GM18519 (cell line): ENCODE measurements at regions not wholly inside any gene's neighbourhood (a gene's known extent, or its start where the extent isn't known, plus 50 kb on each side); places are given as distances from the start of the nearest gene placed in this dataset.

Experiments
- ATAC-seq: cut with Tn5 transposase; IDR thresholded peaks from one replicate; pipeline ENCODE4 v1.9.1; 2021; ENCODE audit warnings: mild to moderate bottlenecking, moderate library complexity; ENCODE audit not compliant: unreplicated experiment, low FRiP score

DNA sequence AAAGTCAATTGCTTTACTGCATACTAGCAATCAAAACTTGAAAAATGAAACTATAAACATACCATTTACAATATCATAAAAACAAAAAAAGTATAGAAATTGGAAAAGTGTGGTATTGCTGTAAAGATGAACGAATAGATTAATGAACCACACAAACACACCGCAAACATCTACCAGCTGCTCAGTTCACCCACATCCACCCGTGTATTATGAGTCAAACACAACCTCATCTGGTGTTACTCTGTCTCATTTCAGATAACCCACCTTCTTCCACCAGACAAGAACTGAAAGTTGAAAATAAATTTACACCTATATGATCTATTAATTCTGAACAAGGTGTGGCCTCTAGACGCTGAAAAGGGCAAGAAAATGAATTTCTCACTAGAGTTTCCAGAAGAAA, 53.3 kb downstream of the BLID start:
- ATAC-seq = no peak

DNA sequence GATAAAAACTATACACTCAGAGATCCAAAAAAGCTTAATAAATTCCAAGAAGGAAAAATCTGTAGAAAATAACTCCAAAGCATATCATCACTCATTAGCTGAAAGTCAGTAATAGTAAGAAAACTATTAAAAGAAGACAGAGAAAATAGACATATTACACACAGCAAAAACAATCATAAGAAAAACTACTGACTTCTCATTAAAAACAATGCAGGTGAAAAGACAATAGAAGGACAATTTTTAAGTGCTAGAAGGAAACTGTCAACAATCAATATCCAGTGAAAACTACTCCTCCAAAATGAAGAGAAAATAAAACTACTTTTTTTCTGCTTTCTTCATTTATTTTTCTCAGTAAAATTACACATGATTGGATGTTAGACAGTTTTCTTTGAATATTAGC, 56.5 kb downstream of the BLID start:
- no peak for ATAC-seq

DNA sequence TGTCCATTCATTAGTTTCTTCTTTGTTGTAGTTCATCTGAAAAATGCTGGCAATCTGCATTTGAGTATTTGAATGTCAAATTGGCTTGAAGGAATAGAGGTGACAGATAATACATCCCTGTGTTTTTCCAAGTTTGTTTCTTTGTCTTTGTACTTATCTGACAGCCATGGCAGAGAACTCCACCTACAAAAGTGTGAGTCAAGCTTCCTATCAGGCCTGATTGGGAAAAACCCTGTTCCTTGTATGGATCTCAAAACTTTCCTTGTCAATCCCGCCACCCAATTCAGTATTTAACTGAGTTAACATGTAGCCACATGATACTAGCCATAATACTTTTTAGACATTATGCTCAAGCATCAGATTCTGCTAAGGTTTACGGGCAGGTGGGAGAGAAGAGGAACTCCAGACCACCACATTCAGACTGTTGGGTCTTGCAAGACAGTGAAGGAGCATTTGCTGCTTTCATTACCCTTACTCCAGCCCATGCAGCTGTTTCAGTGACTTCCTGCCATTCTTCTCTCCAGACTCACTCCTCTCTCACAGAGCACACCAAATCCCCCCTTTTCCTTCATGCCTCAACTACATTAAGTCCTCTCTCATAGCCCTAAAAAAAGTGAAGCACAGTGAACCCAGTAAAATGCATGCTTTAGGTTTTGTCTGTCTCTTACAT, 65.9 kb downstream of the BLID start:
- ATAC-seq = no peak

DNA sequence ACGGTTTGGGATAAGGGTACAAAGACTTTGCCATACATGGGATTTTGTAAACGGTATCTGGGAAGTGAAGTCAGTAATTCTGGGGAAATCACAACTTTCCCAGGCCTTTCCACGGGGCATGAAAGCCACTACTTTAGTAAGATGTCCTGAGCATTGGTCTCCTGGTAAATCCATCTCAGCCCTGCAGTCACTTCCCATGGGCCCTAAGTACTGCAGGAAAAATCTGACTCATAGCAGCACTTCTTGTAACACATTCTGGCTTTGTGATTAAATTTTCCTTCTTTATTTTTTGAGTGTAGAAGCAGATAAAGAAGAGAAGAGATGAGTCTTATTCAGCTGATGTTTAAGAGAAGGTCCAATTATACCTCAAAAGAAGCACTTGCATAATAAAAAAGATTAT, 67.6 kb downstream of the BLID start:
- ATAC-seq = no peak

DNA sequence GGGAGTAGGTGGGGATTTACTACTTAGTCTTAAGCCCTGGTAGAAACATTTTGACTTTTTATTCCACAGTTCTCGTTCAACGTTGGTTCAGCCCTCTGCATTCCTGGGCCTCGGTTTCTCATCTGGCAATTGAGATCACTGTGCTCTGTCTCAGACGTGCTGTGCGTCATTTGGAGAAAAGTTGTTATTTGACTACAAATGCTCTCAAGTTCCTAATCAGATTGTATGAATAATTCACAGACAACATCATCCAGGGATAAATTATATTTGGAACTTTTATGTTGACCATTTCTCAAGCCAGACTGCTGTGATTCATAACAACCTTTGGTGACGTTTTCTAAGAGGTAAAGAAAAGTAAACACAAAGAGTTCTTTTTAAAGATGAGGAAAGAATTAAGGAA, 69.2 kb downstream of the BLID start:
- ATAC-seq = no peak

DNA sequence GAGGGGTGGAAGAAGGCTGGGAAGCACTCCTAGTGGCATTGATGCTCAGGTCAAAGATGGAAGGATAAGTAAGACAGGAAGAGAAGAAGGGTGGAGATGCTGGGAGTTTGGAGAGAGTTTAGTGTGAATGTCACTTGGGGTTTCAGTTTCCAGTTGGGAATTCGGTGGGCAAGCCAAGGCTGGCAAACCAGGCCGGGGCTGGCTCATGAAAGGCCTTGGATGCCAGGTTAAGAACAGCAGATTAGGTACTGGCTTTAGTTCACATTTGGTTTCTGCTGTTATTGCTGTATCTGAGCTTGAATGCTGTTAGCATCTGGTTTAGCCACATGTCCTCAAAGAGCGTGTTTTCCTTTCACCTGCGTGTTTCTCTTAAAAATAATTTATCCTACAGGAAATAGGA, 69.6 kb downstream of the BLID start:
- no peak for ATAC-seq

DNA sequence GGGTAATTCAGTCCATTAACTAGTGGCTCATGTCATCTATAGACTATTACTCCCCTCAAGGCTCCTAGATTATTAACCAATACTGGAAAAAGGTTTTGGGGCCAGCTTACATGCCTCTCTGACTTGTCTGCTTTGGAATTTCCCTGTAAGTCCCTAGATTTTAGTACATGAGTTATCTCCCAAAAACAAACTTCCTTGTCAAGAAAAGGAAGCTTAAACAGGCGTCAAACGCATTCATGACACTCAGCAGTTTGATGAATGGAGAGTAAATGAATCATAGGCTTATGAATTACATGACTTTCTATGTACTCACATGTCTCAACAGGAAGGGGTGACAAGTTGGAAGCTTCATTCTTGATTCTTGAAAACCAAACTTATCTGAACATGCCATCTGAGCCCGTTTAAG, 70.8 kb downstream of the BLID start:
- no peak for ATAC-seq

DNA sequence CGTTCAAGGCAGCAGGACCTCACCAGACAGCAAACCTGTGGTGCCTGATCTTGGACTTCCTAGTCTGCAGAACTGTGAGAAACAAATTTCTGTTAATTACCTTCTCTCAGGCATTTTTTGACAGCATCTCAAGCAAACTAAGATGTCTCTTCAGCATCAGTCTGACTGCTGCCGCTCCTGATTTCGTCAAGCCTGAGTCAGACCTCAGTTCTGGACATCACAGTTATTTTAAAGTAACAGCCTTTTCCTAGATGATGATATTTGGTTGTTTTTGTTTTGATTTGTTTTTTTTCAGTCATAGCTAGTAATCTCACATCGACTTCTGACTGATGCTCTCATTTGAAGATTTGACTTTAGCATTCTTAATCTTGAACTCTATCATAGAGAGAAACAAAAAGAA, 71.9 kb downstream of the BLID start:
- ATAC-seq = no peak

DNA sequence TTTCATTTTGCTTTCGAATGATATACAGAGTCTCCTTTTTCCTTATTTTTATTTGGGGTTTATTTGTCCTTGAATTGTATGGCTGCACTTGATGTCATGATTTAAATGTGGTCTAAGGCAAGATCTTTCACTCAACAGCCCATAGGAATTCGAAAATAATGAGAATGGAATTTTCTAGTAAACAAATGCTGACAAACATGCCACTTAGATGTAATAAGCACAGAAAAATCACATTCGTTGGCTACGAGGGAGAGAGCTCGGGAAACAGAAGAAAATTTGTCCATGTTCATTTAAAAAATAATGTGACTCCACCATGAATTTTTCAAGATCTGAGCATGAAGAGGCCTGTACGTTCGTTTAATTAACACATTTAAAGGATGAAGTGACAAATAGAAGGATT, 73.0 kb downstream of the BLID start:
- ATAC-seq = no peak

DNA sequence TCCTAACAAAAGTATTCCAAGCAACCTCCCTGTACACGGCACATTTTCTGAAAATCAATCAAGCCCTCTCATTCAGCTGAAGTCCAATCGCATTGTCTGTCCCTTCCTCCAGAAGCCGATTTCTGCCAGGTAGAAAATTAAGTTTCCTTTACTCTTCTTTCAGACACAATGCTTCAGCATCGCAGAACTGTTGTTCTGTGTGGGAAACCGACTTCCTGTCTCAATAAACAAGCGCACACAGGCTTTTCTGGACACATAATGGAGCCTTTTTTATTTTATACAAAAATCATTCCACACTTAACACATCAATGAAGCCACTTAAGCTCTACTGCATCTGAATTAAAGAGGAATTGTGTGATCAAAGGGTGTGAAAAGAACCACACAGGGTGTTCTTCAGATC, 75.6 kb downstream of the BLID start:
- no peak for ATAC-seq

DNA sequence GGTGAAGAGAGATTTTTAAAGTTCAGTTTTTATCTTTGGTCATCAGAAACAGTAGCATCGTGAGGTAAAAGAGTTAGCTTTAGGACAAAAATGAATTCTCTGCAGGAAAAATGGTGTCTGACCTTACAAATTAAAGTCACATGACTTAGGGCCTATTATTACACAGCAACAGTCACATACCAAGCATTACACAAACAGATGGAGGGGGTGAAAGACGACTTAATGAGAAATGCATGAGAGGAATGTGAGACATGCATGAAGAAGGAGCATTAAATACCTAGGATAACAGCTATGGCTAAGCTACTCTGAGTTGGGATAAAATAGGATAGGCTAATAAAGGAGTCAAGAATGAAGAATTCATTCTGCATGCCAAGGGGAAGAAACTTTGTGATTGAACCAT, 77.5 kb downstream of the BLID start:
- no peak for ATAC-seq

DNA sequence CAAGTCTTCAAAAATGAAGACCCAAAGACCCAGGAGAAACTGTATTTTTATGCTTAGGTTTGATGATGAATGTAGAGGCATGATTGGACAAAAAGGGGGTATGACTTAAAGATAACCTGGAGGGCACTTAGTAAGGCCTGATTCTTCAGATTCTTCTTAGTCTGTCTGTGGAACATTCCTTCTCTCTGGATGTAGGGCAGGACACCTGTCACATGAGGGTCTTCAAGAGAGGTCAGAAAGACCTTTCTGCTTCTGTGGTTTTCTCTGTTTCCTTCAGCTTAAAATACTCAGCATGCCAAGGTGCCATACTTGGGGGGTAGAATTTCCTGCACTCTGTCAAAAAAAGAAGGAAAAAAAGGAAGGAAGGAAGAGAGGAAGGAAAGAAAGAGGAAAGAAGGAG, 78.1 kb downstream of the BLID start:
- no peak for ATAC-seq

DNA sequence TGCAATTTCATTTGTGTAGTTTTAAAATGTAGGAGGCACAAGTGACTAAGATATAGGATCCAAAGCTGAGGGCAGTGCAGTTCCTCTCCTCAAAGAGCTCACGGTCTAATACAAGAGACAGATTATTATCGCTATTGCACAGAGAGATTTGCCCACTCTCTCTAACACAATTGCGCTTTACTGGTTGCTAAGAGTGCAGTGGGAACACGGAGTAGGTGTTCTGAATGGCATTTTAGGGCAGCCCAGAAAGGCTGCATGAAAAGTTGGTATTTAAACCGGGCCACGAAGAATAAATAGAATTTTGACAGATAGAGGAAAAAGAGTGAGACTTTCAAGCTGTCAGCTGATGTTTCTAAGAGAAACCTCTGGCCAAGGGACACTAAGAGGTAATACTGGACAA, 79.5 kb downstream of the BLID start:
- ATAC-seq = no peak

DNA sequence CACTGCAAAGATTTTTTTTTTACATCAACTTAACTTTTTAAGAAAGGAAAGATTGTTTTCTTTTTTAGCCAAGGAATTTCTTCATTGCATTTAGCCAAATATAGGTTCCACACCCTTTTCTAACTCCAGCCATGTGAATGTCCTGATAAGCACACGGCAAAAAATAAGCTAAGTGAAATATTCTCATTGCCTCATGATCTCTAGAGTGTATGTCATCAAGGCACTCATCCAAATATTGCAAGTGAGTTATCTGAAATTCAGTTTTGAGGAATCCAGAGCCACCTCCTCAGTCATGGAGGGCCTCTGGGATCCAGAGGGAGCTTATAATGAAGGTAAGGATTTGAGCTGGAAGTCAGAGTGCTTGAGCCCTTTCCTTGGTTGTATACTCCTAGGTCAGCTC, 80.0 kb downstream of the BLID start:
- no peak for ATAC-seq

DNA sequence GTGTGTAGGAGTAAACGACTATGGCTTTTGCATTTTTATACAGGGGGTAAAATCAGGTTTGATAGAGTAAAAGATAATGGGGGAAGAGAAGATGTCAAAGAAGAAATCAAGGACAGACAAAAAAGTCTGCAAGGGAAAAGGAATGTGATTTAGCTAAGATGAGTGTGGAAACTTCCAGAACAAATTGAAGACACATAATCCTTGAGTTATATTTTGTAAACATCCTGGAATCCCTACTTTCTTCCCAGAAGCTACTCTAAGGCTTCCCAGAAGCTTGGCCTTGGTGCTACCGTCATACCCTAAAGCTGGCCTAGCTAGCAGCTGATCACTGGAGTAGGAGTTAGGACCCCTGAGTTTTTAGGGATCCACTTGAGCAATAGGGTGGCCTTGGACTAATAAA, 82.4 kb downstream of the BLID start:
- no peak for ATAC-seq

DNA sequence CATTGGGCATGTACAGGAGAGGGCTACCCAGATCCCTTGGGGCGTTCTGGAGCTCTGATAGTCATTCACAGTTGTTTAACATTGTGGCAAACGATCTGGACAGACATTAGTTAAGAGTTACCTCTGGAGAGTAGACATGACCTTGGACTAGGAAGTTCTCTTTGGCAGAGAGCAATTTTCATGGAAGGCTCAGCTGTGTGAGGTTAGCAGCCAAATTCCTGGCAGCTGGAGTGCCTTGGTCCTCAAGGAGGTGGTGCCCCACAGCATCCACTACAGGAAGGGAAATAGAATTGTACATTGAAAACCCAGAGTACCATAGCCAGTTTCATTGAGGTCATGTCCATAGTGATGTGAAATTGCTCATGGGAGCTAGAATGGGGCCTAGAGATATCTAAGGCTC, 82.8 kb downstream of the BLID start:
- no peak for ATAC-seq

DNA sequence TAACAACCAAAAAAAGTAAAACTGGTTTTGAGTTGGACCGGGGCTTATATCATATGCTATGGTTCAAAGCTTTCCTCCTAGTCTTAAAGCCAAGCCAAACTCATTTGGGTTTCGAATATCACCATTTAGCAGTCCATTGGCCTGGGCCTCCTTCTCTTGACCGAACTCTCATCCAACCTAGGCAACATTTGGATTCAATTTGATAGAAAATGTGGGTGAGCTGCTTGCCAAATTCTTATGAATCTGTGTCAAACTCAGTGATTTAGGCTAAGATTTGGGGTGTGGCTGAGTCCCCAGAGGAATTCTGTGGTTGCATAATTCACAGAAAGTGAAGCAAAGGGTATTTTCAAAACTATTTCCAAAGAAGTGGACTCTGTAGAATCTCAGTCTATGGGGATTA, 83.7 kb downstream of the BLID start:
- ATAC-seq = no peak

DNA sequence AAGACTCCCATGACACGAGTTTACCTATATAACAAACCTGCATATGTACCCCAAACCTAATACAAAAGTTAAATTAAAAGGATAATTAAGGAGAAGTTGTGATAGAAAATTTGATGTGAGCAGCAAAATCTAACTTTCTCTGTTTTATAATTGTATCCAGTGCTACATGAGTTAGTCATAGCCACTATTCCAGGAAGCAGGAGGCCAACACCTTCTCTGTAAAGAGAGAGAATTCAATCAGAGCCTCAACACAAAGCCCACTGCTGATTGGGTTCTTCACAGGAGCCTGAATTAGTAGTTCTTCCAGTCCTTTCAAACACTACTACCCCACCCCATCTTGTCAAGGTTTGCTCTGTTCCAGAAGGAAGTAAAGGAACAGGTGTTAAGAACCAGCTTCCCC, 84.2 kb downstream of the BLID start:
- ATAC-seq = no peak

DNA sequence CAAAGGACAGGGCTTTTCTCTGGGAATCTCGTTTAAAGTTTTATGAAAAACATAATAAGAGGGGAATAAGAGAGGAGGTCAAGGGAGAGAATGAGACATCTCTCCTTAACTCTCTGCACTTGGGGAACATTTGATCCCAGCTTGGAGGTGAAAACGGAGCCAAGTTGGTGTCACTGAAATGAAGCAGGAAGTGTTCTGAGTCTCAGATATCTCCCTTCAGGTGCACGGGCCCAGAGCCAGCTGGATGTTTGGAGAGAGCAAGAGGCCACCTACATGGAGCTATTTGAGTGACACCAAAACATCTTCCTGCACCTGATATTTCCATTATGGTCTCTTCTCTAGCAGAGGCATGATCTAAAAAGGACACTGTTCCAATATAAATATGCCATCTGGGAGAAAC, 85.7 kb downstream of the BLID start:
- no peak for ATAC-seq

DNA sequence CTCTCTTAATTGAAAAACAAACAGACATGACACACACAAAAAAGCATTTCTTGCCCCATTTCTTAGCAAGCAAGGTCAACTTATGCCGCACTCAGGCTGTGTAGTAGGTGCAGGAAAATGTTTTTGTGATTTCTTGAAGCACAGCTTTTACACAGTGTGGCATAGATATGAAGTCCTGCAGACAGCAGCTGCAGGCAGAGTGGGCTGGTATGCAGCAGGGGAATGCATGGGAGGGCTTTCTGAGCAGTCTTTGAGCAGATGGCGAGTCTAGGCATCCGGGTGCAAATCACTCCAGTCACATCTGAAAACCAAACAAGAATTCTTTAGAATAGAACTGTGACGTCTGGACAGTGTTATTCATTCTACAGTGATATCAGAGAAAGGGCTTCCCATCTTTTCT, 87.5 kb downstream of the BLID start:
- no peak for ATAC-seq

DNA sequence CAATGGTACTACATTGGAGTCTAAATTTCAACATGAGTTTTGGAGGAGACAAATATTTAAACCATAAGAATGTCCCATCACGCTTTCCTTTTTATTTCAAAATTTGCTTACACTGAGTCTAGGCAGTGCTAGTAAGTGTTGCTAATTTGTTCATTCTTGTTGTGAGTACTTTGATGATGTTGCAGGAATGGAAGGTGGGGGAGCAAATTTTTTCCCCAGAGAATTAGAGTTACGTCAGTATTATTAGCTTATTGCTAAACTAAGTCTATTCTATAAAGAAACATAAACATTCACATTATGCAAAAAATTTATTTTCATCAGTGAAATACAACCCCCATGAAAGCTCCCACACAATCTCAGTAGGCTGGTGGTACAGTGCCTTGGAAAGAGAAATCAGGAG, 88.0 kb downstream of the BLID start:
- no peak for ATAC-seq

DNA sequence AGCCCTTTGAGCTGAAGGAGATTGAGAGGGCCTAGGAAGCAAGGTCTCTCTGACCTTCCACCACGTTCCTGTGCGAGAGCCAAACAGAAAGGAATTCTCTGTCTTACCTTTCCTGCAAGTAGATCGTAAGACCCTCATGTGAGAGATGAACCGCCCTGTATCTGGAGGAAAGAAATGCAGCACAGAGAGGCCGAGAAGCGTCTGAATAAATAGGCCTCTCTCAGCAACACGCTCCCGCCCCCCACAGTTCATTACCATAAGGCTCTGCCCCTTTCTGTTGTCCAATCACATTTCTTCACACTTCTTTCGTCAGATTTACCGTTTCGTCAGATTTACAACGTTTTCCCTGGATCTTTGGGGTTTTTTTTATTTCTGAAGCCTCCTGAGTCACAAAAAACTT, 90.3 kb downstream of the BLID start:
- no peak for ATAC-seq

DNA sequence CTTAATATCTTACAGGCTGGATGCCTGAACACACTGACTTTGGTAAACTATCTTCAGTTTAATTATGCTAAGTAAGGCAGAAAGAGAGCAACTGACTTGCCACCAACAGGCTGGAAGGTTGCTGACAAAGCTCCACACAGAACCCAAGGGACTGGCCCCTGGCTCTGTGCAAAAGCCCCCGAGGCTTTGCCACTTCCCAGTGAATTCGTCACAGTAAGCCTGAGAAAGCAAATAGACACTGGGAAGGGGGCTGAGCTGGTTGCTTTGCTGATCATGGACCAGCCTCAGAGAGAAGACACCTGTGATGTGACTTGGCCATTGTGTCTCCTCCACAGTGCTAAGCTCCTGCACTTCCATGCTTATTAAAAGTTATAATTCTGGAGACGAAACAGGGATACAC, 91.7 kb downstream of the BLID start:
- ATAC-seq = no peak
